GM11168 (cell line): ENCODE measurements at regions not wholly inside any gene's neighbourhood (a gene's known extent, or its start where the extent isn't known, plus 50 kb on each side); places are given as distances from the start of the nearest gene placed in this dataset.
"Not testable (repeated sequence)": the region's sequence is repeated elsewhere in the genome, so short reads cannot be mapped to it uniquely, and the experiment has no call there.

Source experiments
- in situ Hi-C: fragments of 300-500 bp; cut with MboI; formaldehyde crosslinking; loops from one replicate; pipeline ENCODE4 v1.12.0; 2022; ENCODE audit warnings: low sequenced_read_pairs; ENCODE audit not compliant: unreplicated experiment

GRCh38 chr6:93894521-93894920, 475.2 kb upstream of the EPHA7 start:
- in situ Hi-C loops: no loop called here

GRCh38 chr6:93889713-93890112, 470.4 kb upstream of the EPHA7 start:
- in situ Hi-C loops: no loop called here

DNA sequence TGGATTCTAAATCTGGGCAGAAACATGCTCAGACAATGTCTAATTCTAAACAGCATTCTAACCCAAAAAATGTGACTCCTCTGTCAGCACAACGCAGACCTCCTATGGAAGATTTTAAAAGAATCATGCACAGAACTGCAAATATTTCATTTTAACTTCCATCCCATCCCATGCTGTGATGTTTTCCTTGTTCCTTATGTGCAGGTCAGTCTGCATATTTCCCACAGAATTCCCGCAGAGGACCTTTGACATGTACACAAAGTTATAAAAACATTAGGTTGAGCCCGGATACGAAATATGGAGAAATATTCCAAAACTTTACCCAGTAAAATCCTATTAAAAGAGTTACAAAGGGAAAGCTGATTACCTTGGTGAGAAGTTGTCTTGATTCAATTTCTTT, 467.1 kb upstream of the EPHA7 start:
- in situ Hi-C loops: no loop called here

DNA sequence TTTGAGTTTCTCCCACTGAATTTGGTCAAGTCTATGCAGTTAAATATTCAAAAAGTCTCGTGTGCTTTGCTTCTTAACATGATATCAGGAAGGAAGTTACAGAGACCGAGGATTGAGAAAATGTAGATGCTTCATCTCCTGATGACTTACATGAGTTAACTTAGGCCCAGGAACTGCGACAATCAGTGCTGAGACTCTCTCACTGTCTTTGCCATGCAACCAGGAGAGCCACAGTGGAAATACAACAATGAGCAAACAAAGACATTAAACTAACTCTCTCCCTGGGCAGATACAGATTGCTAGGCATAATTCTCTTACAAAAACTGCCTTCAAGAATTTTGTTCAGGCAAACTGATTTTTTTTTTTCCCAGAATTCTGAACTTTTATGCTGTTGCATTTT, 440.6 kb upstream of the EPHA7 start:
- in situ Hi-C loops: no loop called here

- in situ Hi-C loops: no loop called here
Observed at GRCh38 chr6:93858213-93858612, 438.9 kb upstream of the EPHA7 start.

GRCh38 chr6:93849857-93850256, 430.5 kb upstream of the EPHA7 start:
- in situ Hi-C loops: no loop called here

GRCh38 chr6:93848031-93848742, 428.8 kb upstream of the EPHA7 start:
- in situ Hi-C loops: no loop called here

GRCh38 chr6:93842178-93842577, 422.8 kb upstream of the EPHA7 start:
- in situ Hi-C loops: no loop called here

GRCh38 chr6:93835451-93836145, 416.2 kb upstream of the EPHA7 start:
- in situ Hi-C loops: not testable (repeated sequence)

DNA sequence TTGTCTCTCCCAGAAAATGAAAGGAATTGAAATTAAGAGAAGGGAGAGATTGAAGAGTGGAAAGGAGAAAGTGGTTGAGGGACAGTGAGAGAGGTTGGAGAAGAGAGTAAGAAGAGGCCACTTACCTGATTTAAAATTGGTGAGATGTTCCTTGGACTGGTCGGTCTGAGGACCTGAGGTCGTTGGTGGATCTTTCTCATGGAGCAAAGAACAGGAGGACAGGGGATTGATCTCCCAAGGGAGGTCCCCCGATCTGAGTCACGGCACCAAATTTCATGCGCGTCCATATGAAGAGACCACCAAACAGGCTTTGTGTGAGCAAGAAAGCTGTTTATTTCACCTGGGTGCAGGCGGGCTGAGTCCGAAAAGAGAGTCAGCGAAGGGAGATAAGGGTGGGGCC, 415.7 kb upstream of the EPHA7 start:
- in situ Hi-C loops: not testable (repeated sequence)

DNA sequence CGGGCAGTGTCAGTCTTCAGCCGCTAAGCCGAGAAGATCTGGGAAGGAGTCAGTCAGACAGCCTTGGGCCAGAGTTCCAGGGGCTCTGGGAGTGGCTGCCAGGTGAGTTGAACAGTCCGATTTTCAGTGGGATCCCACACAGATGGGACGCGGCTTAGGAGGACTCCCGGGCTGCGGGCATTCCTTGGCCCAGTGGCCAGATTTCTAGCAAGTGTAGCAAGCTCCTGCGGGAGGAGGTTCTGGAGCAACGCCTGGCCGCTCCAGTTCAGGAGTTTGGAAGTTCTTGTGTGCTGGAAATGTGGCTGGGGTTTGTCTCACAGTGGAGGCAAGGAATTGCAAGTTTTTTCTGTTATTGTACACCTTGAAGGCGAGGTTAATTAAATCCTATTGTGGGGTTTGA, 414.0 kb upstream of the EPHA7 start:
- in situ Hi-C loops: not testable (repeated sequence)

- in situ Hi-C loops: not testable (repeated sequence)
Observed at GRCh38 chr6:93829757-93830156, 410.4 kb upstream of the EPHA7 start.

- in situ Hi-C loops: no loop called here
Observed at GRCh38 chr6:93829009-93829408, 409.6 kb upstream of the EPHA7 start.

DNA sequence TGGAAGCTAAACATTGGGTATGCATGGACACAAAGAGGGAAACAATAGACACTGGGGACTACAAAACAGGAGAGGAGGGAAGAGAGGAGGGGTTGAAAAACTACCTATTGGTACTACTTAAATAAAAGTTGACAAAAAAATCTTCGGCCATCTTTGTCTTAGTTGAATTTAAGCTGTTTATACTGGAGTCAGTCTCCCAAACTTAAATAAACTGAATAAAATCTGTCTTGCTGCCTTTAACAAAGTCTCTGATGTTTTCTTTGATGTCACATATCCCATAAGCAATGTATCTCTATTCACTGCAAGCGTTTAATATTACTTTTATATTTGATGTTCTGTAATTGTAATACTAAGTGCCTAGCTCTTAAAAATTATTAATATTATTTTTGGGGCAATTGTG, 409.2 kb upstream of the EPHA7 start:
- in situ Hi-C loops: no loop called here

GRCh38 chr6:93827728-93828127, 408.4 kb upstream of the EPHA7 start:
- in situ Hi-C loops: no loop called here

DNA sequence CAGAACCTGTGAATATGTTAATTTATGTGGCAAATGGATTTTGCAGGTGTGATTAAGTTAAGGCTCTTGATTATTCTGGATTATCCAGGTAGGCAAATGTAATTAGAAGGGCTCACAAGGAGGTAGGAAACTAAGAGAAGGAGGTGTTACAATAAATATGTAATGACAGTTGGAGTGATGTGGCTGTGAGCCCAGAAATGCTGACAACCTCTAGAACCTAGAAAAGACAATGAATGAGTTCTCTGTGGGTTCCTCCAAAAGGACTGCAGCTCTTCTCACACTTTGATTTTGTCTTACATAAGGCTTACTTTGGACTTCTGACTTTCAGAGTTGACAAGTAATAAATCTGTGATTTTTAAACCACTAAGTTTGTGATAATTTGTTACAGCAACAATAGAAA, 406.6 kb upstream of the EPHA7 start:
- in situ Hi-C loops: no loop called here

DNA sequence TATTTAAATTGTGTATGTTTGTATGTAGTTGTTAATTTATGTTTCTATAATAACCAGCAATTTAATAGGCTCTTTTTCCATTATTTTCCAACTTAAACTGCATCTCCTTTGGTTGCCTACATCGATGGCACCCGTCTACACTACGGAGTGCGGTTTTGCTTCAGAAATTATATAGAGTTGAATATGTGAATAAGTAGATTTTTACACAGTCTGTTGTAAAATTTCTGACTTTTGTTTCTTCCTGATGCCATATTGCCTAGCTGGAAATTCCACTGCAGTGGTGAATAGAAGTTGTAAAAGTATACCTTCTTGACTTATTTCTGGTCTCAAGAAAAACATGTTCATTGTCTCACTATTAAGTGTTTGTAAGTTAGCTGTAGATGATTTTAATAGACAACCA, 404.1 kb upstream of the EPHA7 start:
- in situ Hi-C loops: no loop called here

GRCh38 chr6:93822434-93823265, 403.3 kb upstream of the EPHA7 start:
- in situ Hi-C loops: no loop called here

GRCh38 chr6:93821953-93822352, 402.6 kb upstream of the EPHA7 start:
- in situ Hi-C loops: no loop called here

- in situ Hi-C loops: no loop called here
Observed at GRCh38 chr6:93820465-93821082, 401.2 kb upstream of the EPHA7 start.

- in situ Hi-C loops: no loop called here
Observed at GRCh38 chr6:93819189-93819588, 399.8 kb upstream of the EPHA7 start.
